Choroid plexus epithelial cell (primary cell): ENCODE measurements at regions not wholly inside any gene's neighbourhood (a gene's known extent, or its start where the extent isn't known, plus 50 kb on each side); places are given as distances from the start of the nearest gene placed in this dataset.
A peak's percentile ranks its signal among the peaks of the same experiment; 100 is the strongest.
"Not testable (repeated sequence)": the region's sequence is repeated elsewhere in the genome, so short reads cannot be mapped to it uniquely, and the experiment has no call there.

ENCODE experiments used
- DNase-seq: peaks from one replicate; pipeline ENCODE4 v3.0.0-alpha.2; 2010; ENCODE audit warnings: low read depth
- H3K4me3 ChIP-seq: 2 replicates; pipeline ENCODE4 v1.5.1; 2011; ENCODE audit warnings: low read depth, mild to moderate bottlenecking, control low read depth, low read length, moderate library complexity
- CTCF ChIP-seq: conservative IDR thresholded peaks from 2 replicates; pipeline ENCODE4 v1.5.1; 2011; ENCODE audit warnings: low read depth, mild to moderate bottlenecking, control low read depth, inconsistent platforms, low read length, moderate library complexity

DNA sequence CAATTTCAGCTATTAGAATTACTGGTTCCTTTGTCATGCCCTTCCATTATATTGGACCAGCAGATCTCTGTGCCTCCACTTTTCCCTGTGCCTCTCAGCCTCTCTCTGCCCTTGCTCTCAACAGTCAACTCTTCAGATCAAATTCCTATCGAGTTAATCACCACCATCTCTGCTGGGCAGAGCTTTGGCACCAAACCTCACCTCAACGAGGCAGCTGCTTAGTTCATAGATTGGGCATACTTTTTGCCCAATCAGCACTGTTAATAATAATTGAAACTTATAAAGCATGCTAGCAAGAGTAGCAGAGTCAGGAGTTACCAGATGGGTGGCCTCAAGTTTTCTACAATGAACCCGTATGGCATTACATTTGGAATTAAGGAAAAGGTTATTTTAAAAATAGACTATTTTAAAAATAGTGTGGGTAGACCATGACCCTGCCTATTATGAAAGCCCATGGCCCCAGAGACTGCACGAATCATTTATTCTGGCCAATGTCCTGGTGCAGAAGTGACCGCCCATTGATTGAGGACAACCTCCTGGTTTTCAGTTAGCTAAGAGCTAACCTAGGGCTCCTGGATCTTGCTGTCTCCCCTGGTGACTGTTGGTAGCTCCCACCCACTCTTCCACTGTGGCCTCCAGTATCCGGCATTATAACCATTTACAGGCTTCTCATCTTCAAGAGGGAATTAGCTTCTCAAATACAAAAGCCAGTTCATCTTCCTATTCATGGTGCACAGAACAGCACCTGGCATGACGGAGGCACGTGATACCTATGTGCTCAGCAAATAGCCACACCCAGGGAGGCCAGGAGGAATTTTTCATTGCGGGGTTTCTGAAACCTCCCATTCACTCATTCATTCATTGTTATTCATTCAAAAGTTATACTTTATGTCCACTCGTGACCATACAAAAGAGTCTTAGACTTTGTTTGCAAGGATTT, 265.4 kb downstream of the INHBA start:
- TF ChIP-seq CTCF: no peak
- DNase-seq: no peak
- H3K4me3 ChIP-seq: no peak overlapping the region

- DNase-seq: no peak
- H3K4me3 ChIP-seq: no peak overlapping the region
- no peak for TF ChIP-seq CTCF
Observed at GRCh38 chr7:41436139-41436538, 266.8 kb downstream of the INHBA start.

DNA sequence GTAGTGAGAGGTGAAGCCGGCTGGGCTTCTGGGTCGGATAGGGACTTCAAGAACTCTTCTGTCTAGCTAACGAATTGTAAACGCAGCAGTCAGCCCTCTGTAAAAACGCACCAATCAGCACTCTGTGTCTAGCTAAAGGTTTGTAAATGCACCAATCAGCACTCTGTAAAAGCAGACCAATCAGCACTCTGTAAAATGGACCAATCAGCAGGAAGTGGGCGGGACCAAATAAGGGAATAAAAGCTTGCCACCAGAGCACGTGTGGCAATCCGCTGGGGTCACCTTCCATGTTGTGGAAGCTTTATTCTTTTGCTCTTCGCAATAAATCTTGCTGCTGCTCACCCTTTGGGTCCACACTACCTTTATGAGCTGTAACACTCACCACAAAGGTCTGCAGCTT, 267.9 kb downstream of the INHBA start:
- H3K4me3 ChIP-seq, DNase-seq: not testable (repeated sequence)

GRCh38 chr7:41431671-41432070, 271.2 kb downstream of the INHBA start:
- DNase-seq: no peak
- no peak overlapping the region for H3K4me3 ChIP-seq
- TF ChIP-seq CTCF: no peak

DNA sequence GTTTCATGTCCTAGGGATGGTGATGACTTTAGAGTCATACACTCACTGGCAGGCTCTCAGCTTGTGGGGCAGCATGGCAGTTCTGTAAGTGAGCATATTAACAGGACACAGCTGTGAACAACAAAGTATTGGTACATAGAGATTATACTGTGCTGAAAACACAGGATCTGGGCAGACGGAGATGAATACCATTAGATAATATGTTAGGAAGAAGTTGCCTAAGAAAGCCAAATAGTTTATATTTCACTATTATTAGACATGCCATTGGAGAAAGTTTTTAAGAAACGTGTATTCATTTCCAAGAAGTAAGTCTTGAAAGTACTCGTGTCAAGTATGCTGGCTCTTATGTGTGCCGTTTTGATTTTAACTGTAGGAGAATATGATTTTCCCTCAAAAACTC, 274.5 kb downstream of the INHBA start:
- TF ChIP-seq CTCF: no peak
- DNase-seq: no peak
- no peak overlapping the region for H3K4me3 ChIP-seq

- H3K4me3 ChIP-seq: no peak overlapping the region
- no peak for TF ChIP-seq CTCF
- peak; percentile 79 for DNase-seq
Observed at GRCh38 chr7:41425926-41426325, 277.0 kb downstream of the INHBA start.

DNA sequence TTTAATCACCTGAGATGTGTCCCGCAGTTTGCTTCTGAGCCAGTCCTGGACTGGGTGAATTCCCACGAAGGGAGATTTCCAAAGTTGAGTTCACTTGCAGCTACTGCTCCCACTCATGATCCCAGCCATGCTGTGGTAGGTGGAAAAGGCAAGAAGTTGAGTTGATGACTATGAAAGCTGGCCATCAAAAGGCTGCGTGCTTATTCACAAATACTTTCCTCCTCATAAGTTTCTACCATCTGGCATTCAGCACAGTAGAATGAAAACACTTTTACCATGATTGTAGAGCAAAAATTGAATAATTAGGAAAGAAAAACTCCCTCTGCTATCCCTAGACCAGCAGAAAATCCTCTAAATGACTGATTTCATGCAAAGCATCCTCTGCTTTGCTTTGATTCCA, 281.8 kb downstream of the INHBA start:
- no peak overlapping the region for H3K4me3 ChIP-seq
- no peak for DNase-seq
- no peak for TF ChIP-seq CTCF
